Sigmoid colon (tissue), 4 donors: ENCODE measurements at regions not wholly inside any gene's neighbourhood (a gene's known extent, or its start where the extent isn't known, plus 50 kb on each side); places are given as distances from the start of the nearest gene placed in this dataset.

Experiments
- EP300 ChIP-seq, 4 donors: sonication (generic); formaldehyde crosslinking; IDR thresholded peaks; one replicate each; pipeline ENCODE4 v1.6.1; 2017; ENCODE audit warnings: antibody characterized with exemption in 4 of 4
- POLR2A ChIP-seq, 2 donors: fragments of 450-650 bp; IDR thresholded peaks; one replicate each; pipeline ENCODE4 v1.6.1; 2016; ENCODE audit warnings: antibody characterized with exemption in 2 of 2, mild to moderate bottlenecking in 2 of 2, moderate library complexity in 2 of 2
- POLR2AphosphoS5 ChIP-seq, 4 donors: sonication (generic); formaldehyde crosslinking; IDR thresholded peaks; one replicate each; pipeline ENCODE4 v1.6.1; 2017; ENCODE audit warnings: antibody characterized with exemption in 4 of 4
- TF ChIP-seq, protein P1 (sequence below), 4 experiments: fragments of 450-650 bp in 3 of 4; fragments of 200-600 bp in 1 of 4; IDR thresholded peaks; one replicate each; pipeline ENCODE4 v1.5.1; 2016 to 2019; ENCODE audit warnings: antibody characterized with exemption in 4 of 4, mild to moderate bottlenecking in 3 of 4, moderate library complexity in 2 of 4

DNA sequence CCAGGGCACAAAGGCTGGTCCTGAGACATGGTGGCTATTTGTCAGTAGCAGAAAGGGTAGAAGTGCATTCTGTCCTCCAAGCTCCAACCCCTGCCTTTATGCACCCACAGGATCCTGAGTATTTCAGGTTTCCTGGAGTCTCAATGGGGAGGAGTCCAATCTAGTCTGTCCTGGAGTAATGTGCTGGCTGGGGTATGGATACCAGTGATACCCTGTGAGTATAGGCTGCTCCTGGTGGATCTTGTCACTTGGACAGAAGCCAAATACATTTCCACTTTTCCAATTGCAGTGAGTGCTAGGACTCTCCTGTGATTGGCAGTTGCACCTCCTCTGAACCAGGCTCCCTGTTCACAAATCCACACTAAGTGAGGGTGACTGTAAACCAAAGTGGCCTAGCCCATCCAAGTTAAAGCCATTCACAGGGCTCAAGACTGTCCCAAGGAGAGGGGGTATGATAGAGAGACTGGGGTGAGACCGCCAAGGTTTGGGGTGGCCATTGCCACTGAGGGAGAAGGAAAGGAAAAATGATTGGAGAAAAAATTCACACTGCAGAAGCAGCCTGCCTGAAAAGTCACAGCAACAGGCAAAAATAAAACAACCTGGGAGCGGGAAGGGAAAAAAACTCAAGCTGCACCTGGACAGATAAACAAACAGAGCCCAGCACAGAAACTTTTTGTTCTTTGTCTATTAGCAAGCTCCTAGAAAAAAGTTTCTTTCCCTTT is 163.4 kb upstream of the ETV3 start:
- TF ChIP-seq POLR2A (IDR thresholded peaks at IDR 0.05) (no peak), EP300 (IDR thresholded peaks at IDR 0.05) (no peak), POLR2AphosphoS5 (IDR thresholded peaks at IDR 0.05) (no peak)
- TF ChIP-seq, protein P1, sequence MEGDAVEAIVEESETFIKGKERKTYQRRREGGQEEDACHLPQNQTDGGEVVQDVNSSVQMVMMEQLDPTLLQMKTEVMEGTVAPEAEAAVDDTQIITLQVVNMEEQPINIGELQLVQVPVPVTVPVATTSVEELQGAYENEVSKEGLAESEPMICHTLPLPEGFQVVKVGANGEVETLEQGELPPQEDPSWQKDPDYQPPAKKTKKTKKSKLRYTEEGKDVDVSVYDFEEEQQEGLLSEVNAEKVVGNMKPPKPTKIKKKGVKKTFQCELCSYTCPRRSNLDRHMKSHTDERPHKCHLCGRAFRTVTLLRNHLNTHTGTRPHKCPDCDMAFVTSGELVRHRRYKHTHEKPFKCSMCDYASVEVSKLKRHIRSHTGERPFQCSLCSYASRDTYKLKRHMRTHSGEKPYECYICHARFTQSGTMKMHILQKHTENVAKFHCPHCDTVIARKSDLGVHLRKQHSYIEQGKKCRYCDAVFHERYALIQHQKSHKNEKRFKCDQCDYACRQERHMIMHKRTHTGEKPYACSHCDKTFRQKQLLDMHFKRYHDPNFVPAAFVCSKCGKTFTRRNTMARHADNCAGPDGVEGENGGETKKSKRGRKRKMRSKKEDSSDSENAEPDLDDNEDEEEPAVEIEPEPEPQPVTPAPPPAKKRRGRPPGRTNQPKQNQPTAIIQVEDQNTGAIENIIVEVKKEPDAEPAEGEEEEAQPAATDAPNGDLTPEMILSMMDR (IDR thresholded peaks at IDR 0.05), result no peak
